ENCODE measurements at regions not wholly inside any gene's neighbourhood (a gene's known extent, or its start where the extent isn't known, plus 50 kb on each side); places are given as distances from the start of the nearest gene placed in this dataset.

- no peaks in the 10 kb centered on the region for H3K36me3 Mint-ChIP-seq (ENCODE audit: low read depth)
- ATAC-seq (no peak), DNase-seq (ENCODE audit: low spot score) (no peak)
- no peak overlapping the region for H3K4me3 Mint-ChIP-seq
- H3K27ac ChIP-seq (ENCODE audit: low read depth): no peak overlapping the region
- no peaks in the 10 kb centered on the region for H3K4me1 ChIP-seq (ENCODE audit: insufficient read depth)
- no peak overlapping the region for H3K27ac Mint-ChIP-seq
- H3K9me3 Mint-ChIP-seq: no peaks in the 10 kb centered on the region
- no peaks in the 10 kb centered on the region for H3K9me2 ChIP-seq (ENCODE audit: insufficient read depth)
- TF ChIP-seq CREB1 (CRISPR knock-in tag; IDR thresholded peaks at IDR 0.05; ENCODE audit: low read depth) (no peak), REST (IDR thresholded peaks at IDR 0.05; ENCODE audit: unreplicated experiment) (no peak), JUNB (IDR thresholded peaks at IDR 0.05; ENCODE audit: unreplicated experiment) (no peak), ZNF331 (CRISPR knock-in tag; IDR thresholded peaks at IDR 0.05; ENCODE audit: low read depth) (no peak), STAT1 (IDR thresholded peaks at IDR 0.05; ENCODE audit: unreplicated experiment) (no peak), NANOG (IDR thresholded peaks at IDR 0.05; ENCODE audit: borderline replicate concordance) (no peak), EZH2 (IDR thresholded peaks at IDR 0.05; ENCODE audit: low read depth, unreplicated experiment) (no peak), ZNF462 (CRISPR knock-in tag; IDR thresholded peaks at IDR 0.05) (no peak), CTCF (conservative IDR thresholded peaks at IDR 0.05; ENCODE audit: low read depth in 2 of 2) (no peak), EZH2phosphoT487 (IDR thresholded peaks at IDR 0.05; ENCODE audit: unreplicated experiment) (no peak), POLR2AphosphoS5 (IDR thresholded peaks at IDR 0.05; ENCODE audit: low read depth) (no peak), ETS1 (IDR thresholded peaks at IDR 0.05) (no peak), ZNF114 (CRISPR knock-in tag; IDR thresholded peaks at IDR 0.05) (no peak)
- peaks cover 5% of the 10 kb centered on the region for H3K4me1 Mint-ChIP-seq
- no peaks in the 10 kb centered on the region for H3K36me3 ChIP-seq (ENCODE audit: insufficient read depth)
- no peaks in the 10 kb centered on the region for H3K27me3 Mint-ChIP-seq (ENCODE audit: insufficient read depth, low read depth, poor library complexity)
- H3K4me3 ChIP-seq: no peak overlapping the region
- H3F3A ChIP-seq (replicated peaks; ENCODE audit: low read depth): no peaks in the 10 kb centered on the region
- no peaks in the 10 kb centered on the region for H3K79me2 ChIP-seq (replicated peaks; ENCODE audit: insufficient read depth)
- no peaks in the 10 kb centered on the region for H4K20me1 ChIP-seq (replicated peaks; ENCODE audit: insufficient read depth)
- H3K27me3 ChIP-seq (ENCODE audit: insufficient read depth): no peaks in the 10 kb centered on the region
- no peak overlapping the region for H2AFZ ChIP-seq
- H3K4me2 ChIP-seq: no peak overlapping the region
These were observed 181.5 kb upstream of the ISL1 start for GRCh38 chr5:51201708-51202107.

Data from GM23338 (cell line).